HT-29 (cell line): ENCODE measurements at regions not wholly inside any gene's neighbourhood (a gene's known extent, or its start where the extent isn't known, plus 50 kb on each side); places are given as distances from the start of the nearest gene placed in this dataset.
"Not testable (repeated sequence)": the region's sequence is repeated elsewhere in the genome, so short reads cannot be mapped to it uniquely, and the experiment has no call there.

Source experiments
- DNase-seq: peaks from one replicate; pipeline ENCODE4 v3.0.0-alpha.2; 2015; ENCODE audit warnings: low spot score

- DNase-seq: peak; percentile 52
These were observed 425.8 kb upstream of the ATXN7L3B start for GRCh38 chr12:74111688-74112360.

- DNase-seq: no peak
These were observed 417.7 kb upstream of the ATXN7L3B start for GRCh38 chr12:74119811-74120362.

GRCh38 chr12:74120644-74121043 is 417.0 kb upstream of the ATXN7L3B start:
- no peak for DNase-seq

GRCh38 chr12:74129702-74130101 is 407.9 kb upstream of the ATXN7L3B start:
- no peak for DNase-seq

GRCh38 chr12:74144396-74144795 is 393.2 kb upstream of the ATXN7L3B start:
- no peak for DNase-seq

- no peak for DNase-seq
These were observed 392.3 kb upstream of the ATXN7L3B start for GRCh38 chr12:74145328-74145727.

- DNase-seq: peak; percentile 12
These were observed 388.8 kb upstream of the ATXN7L3B start for GRCh38 chr12:74148849-74149248.

- DNase-seq: no peak
These were observed 385.3 kb upstream of the ATXN7L3B start for GRCh38 chr12:74152370-74152769.

- DNase-seq: no peak
These were observed 371.5 kb upstream of the ATXN7L3B start for GRCh38 chr12:74166096-74166495.

GRCh38 chr12:74169607-74170006 is 368.0 kb upstream of the ATXN7L3B start:
- no peak for DNase-seq

GRCh38 chr12:74170645-74171477 is 366.8 kb upstream of the ATXN7L3B start:
- no peak for DNase-seq

GRCh38 chr12:74171478-74171909 is 366.1 kb upstream of the ATXN7L3B start:
- no peak for DNase-seq

- DNase-seq: not testable (repeated sequence)
These were observed 362.7 kb upstream of the ATXN7L3B start for GRCh38 chr12:74174961-74175360.

GRCh38 chr12:74185360-74185759 is 352.3 kb upstream of the ATXN7L3B start:
- DNase-seq: no peak

- no peak for DNase-seq
These were observed 344.4 kb upstream of the ATXN7L3B start for GRCh38 chr12:74193191-74193590.

GRCh38 chr12:74204236-74204635 is 333.4 kb upstream of the ATXN7L3B start:
- DNase-seq: no peak

- no peak for DNase-seq
These were observed 309.6 kb upstream of the ATXN7L3B start for GRCh38 chr12:74227846-74228545.

- no peak for DNase-seq
These were observed 308.0 kb upstream of the ATXN7L3B start for GRCh38 chr12:74229671-74230070.

GRCh38 chr12:74235342-74235741 is 302.3 kb upstream of the ATXN7L3B start:
- no peak for DNase-seq

GRCh38 chr12:74241341-74241740 is 296.3 kb upstream of the ATXN7L3B start:
- no peak for DNase-seq

GRCh38 chr12:74242088-74242487 is 295.5 kb upstream of the ATXN7L3B start:
- no peak for DNase-seq

- no peak for DNase-seq
These were observed 292.2 kb upstream of the ATXN7L3B start for GRCh38 chr12:74245458-74245857.
